Neural progenitor cell (in vitro differentiated cells): ENCODE measurements at regions not wholly inside any gene's neighbourhood (a gene's known extent, or its start where the extent isn't known, plus 50 kb on each side); places are given as distances from the start of the nearest gene placed in this dataset.

Experiments
- DNase-seq: peaks from one replicate; pipeline ENCODE4 v3.0.0-alpha.2; 2016; ENCODE audit warnings: low spot score
- H2AFZ ChIP-seq: fragments of 200-600 bp; sonication (generic); replicated peaks from 2 replicates; pipeline ENCODE4 v1.6.1; 2016; ENCODE audit warnings: antibody characterized with exemption
- H3F3A ChIP-seq: fragments of 200-600 bp; sonication (generic); 2 replicates; pipeline ENCODE4 v1.6.1; 2016; ENCODE audit warnings: antibody characterized with exemption, low read depth
- H3K27ac ChIP-seq: fragments of 200-600 bp; sonication (generic); 2 replicates; pipeline ENCODE4 v1.5.1; 2016; ENCODE audit warnings: mild to moderate bottlenecking
- H3K27me3 ChIP-seq: fragments of 200-600 bp; sonication (generic); 2 replicates; pipeline ENCODE4 v1.6.1; 2016; ENCODE audit warnings: mild to moderate bottlenecking, moderate library complexity
- H3K36me3 ChIP-seq: fragments of 200-600 bp; sonication (generic); 2 replicates; pipeline ENCODE4 v1.5.1; 2016
- H3K4me1 ChIP-seq: fragments of 200-600 bp; sonication (generic); 2 replicates; pipeline ENCODE4 v1.6.1; 2016; ENCODE audit warnings: mixed run types
- H3K4me2 ChIP-seq: fragments of 200-600 bp; sonication (generic); 2 replicates; pipeline ENCODE4 v1.6.1; 2016
- H3K4me3 ChIP-seq: fragments of 200-600 bp; sonication (generic); 2 replicates; pipeline ENCODE4 v1.5.1; 2016
- H3K79me2 ChIP-seq: fragments of 200-600 bp; sonication (generic); 2 replicates; pipeline ENCODE4 v1.6.1; 2016; ENCODE audit warnings: low read depth
- H3K9ac ChIP-seq: fragments of 200-600 bp; sonication (generic); 2 replicates; pipeline ENCODE4 v1.6.1; 2016
- H3K9me3 ChIP-seq: fragments of 200-600 bp; sonication (generic); 2 replicates; pipeline ENCODE4 v1.5.1; 2016; ENCODE audit warnings: low read depth
- H4K20me1 ChIP-seq: fragments of 200-600 bp; sonication (generic); 2 replicates; pipeline ENCODE4 v1.6.1; 2016; ENCODE audit warnings: low read depth
- H3K27ac Mint-ChIP-seq: 3 replicates; pipeline ENCODE4 v1.8.0; 2021; ENCODE audit warnings: mixed read lengths
- H3K27me3 Mint-ChIP-seq: 2 replicates; pipeline ENCODE4 v1.8.0; 2022; ENCODE audit warnings: low read depth, mild to moderate bottlenecking, inconsistent platforms, moderate library complexity, mixed read lengths; ENCODE audit not compliant: insufficient read depth
- H3K36me3 Mint-ChIP-seq: 3 replicates; pipeline ENCODE4 v1.8.0; 2021; ENCODE audit warnings: mixed read lengths
- H3K4me1 Mint-ChIP-seq: 3 replicates; pipeline ENCODE4 v1.8.0; 2021; ENCODE audit warnings: mixed read lengths
- H3K4me3 Mint-ChIP-seq: 3 replicates; pipeline ENCODE4 v1.8.0; 2021; ENCODE audit warnings: mild to moderate bottlenecking, moderate library complexity, mixed read lengths
- H3K9me3 Mint-ChIP-seq: 3 replicates; pipeline ENCODE4 v1.8.0; 2020; ENCODE audit warnings: mixed read lengths
- EZH2 ChIP-seq: fragments of 200-600 bp; sonication (generic); IDR thresholded peaks from 2 replicates; pipeline ENCODE4 v1.6.1; 2017; ENCODE audit warnings: antibody characterized with exemption, mild to moderate bottlenecking, moderate library complexity
- EZH2phosphoT487 ChIP-seq: fragments of 200-600 bp; sonication (generic); IDR thresholded peaks from 2 replicates; pipeline ENCODE4 v1.6.1; 2017; ENCODE audit warnings: antibody characterized with exemption
- TF ChIP-seq, protein P1 (sequence below): fragments of 200-600 bp; sonication (generic); IDR thresholded peaks from 2 replicates; pipeline ENCODE4 v1.5.1; 2017; ENCODE audit warnings: antibody characterized with exemption, mild to moderate bottlenecking

GRCh38 chr3:59473636-59474035 is 423.8 kb upstream of the CFAP20DC start:
- no peak overlapping the region for H3K4me2 ChIP-seq
- no peaks in the 10 kb centered on the region for H3K36me3 ChIP-seq
- Mint-ChIP-seq H3K27ac (no peak overlapping the region), H3K9me3 (peaks cover 11% of the 10 kb centered on the region), H3K36me3 (no peaks in the 10 kb centered on the region), H3K27me3 (peaks cover 2% of the 10 kb centered on the region), H3K4me3 (no peak overlapping the region), H3K4me1 (peaks cover 4% of the 10 kb centered on the region)
- H3K9me3 ChIP-seq, result no peaks in the 10 kb centered on the region
- no peak for DNase-seq
- H3K27ac ChIP-seq, result no peak overlapping the region
- no peak overlapping the region for H3K4me3 ChIP-seq
- H3K27me3 ChIP-seq, result no peaks in the 10 kb centered on the region
- no peak overlapping the region for H2AFZ ChIP-seq
- H3K4me1 ChIP-seq, result no peaks in the 10 kb centered on the region
- H3K9ac ChIP-seq, result no peak overlapping the region
- H3K79me2 ChIP-seq, result no peaks in the 10 kb centered on the region
- TF ChIP-seq EZH2 (no peak), EZH2phosphoT487 (no peak)
- TF ChIP-seq, protein P1, sequence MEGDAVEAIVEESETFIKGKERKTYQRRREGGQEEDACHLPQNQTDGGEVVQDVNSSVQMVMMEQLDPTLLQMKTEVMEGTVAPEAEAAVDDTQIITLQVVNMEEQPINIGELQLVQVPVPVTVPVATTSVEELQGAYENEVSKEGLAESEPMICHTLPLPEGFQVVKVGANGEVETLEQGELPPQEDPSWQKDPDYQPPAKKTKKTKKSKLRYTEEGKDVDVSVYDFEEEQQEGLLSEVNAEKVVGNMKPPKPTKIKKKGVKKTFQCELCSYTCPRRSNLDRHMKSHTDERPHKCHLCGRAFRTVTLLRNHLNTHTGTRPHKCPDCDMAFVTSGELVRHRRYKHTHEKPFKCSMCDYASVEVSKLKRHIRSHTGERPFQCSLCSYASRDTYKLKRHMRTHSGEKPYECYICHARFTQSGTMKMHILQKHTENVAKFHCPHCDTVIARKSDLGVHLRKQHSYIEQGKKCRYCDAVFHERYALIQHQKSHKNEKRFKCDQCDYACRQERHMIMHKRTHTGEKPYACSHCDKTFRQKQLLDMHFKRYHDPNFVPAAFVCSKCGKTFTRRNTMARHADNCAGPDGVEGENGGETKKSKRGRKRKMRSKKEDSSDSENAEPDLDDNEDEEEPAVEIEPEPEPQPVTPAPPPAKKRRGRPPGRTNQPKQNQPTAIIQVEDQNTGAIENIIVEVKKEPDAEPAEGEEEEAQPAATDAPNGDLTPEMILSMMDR, result no peak
- H4K20me1 ChIP-seq, result no peaks in the 10 kb centered on the region
- no peaks in the 10 kb centered on the region for H3F3A ChIP-seq

GRCh38 chr3:59472541-59472940 is 422.7 kb upstream of the CFAP20DC start:
- H3K4me1 ChIP-seq, result no peaks in the 10 kb centered on the region
- no peak overlapping the region for H3K4me3 ChIP-seq
- H3K4me2 ChIP-seq, result no peak overlapping the region
- Mint-ChIP-seq H3K27ac (no peak overlapping the region), H3K9me3 (peaks cover 11% of the 10 kb centered on the region), H3K4me1 (peaks cover 4% of the 10 kb centered on the region), H3K36me3 (no peaks in the 10 kb centered on the region), H3K27me3 (peaks cover 2% of the 10 kb centered on the region), H3K4me3 (no peak overlapping the region)
- H2AFZ ChIP-seq, result no peak overlapping the region
- H3K36me3 ChIP-seq, result no peaks in the 10 kb centered on the region
- H3K27me3 ChIP-seq, result no peaks in the 10 kb centered on the region
- H3K79me2 ChIP-seq, result no peaks in the 10 kb centered on the region
- no peak for DNase-seq
- no peaks in the 10 kb centered on the region for H3F3A ChIP-seq
- H3K9ac ChIP-seq, result no peak overlapping the region
- TF ChIP-seq EZH2, result no peak
- TF ChIP-seq, protein P1, result no peak
- no peak for TF ChIP-seq EZH2phosphoT487
- H3K27ac ChIP-seq, result no peak overlapping the region
- H3K9me3 ChIP-seq, result no peaks in the 10 kb centered on the region
- H4K20me1 ChIP-seq, result no peaks in the 10 kb centered on the region

DNA sequence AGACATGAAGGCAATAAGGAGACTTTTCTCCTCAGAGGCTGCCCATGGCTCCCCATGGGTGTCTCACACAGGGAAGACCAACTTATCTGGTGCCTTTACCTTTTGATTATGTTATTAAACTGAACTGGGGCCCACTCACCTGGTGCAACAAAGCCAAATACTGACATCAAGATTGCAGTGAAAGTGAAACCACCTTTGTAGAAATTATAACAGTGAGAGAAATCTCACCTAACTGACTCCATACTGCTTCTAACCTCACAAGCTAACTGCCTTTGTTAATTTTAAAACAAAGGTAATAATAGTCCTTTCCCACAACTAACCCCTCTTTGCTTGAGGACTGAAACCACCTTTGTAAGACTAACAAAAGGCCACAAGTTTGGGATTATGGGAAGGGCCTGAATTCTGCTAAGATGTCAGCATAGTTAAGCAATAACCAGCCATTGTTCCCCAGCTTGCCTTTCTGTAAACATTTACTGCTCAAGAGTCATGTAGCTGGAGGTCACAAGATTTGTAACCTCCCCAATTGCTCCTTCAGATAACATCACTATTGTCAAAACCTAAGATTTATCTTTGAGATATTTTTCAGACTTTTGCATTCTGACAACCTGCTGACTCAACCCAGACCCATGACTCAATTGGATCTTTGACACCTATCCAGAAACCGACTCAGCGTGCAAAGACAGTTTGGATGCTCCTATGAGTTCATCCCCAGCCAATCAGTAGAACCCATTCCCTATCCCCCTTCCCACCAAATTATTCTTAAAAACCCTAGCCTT is 420.3 kb upstream of the CFAP20DC start:
- H3K27me3 ChIP-seq, result no peaks in the 10 kb centered on the region
- no peak overlapping the region for H3K27ac ChIP-seq
- no peaks in the 10 kb centered on the region for H4K20me1 ChIP-seq
- H3K79me2 ChIP-seq, result no peaks in the 10 kb centered on the region
- H3K4me1 ChIP-seq, result no peaks in the 10 kb centered on the region
- H3K4me3 ChIP-seq, result no peak overlapping the region
- no peak overlapping the region for H2AFZ ChIP-seq
- Mint-ChIP-seq H3K27ac (no peak overlapping the region), H3K4me3 (no peak overlapping the region), H3K4me1 (peaks cover 4% of the 10 kb centered on the region), H3K27me3 (no peaks in the 10 kb centered on the region), H3K36me3 (no peaks in the 10 kb centered on the region), H3K9me3 (peaks cover 11% of the 10 kb centered on the region)
- no peaks in the 10 kb centered on the region for H3F3A ChIP-seq
- no peaks in the 10 kb centered on the region for H3K36me3 ChIP-seq
- no peaks in the 10 kb centered on the region for H3K9me3 ChIP-seq
- DNase-seq, result no peak
- H3K4me2 ChIP-seq, result no peak overlapping the region
- no peak overlapping the region for H3K9ac ChIP-seq
- TF ChIP-seq EZH2phosphoT487 (no peak), EZH2 (no peak)
- TF ChIP-seq, protein P1, result no peak
